DND-41 (cell line): ENCODE measurements at regions not wholly inside any gene's neighbourhood (a gene's known extent, or its start where the extent isn't known, plus 50 kb on each side); places are given as distances from the start of the nearest gene placed in this dataset.

ENCODE experiments used
- CTCF ChIP-seq: IDR thresholded peaks from 2 replicates; pipeline ENCODE4 v1.5.1; 2012; ENCODE audit warnings: borderline replicate concordance, low read length, moderate library complexity, mild to moderate bottlenecking; ENCODE audit not compliant: poor library complexity, severe bottlenecking; ENCODE audit errors: extremely low read depth
- EZH2 ChIP-seq: IDR thresholded peaks from 3 replicates; pipeline ENCODE4 v1.6.1; 2012; ENCODE audit warnings: borderline replicate concordance, low read depth, mild to moderate bottlenecking, moderate library complexity, low read length, inconsistent platforms; ENCODE audit not compliant: severe bottlenecking

DNA sequence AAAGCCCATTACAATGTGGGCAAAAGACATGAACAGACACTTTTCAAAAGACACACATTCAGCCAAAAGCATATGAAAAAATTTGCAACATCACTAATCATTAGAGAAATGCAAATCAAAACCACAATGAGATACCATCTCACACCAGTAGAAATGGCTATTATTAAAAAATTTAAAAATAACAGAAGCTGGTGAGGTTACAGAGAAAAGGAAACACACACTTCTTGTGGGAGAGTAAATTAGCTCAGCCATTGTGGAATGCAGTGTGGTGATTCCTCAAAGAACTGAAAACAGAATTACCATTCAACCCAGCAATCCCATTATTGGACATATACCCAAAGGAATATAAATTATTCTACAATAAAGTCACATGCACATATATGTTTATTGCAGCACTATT, 585.2 kb upstream of the TUSC1 start:
- no peak for TF ChIP-seq CTCF
- TF ChIP-seq EZH2 = no peak
